PC-3 (cell line): ENCODE measurements at regions not wholly inside any gene's neighbourhood (a gene's known extent, or its start where the extent isn't known, plus 50 kb on each side); places are given as distances from the start of the nearest gene placed in this dataset.

Experiments used
- ATAC-seq: fragments of 200-7000 bp; cut with Tn5 transposase; 2 replicates; pipeline ENCODE4 v1.9.1; 2020; ENCODE audit warnings: mild to moderate bottlenecking, moderate library complexity
- BruUV-seq: library from RNA; stranded (reverse); fragments of 400-500 nt; replicated peaks from 2 replicates; lab custom pipeline; 2021; lab: Mats Ljungman, UMichigan
- CTCF ChIA-PET: fragments of 300-600 bp; sonication (Branson Sonifier 250); formaldehyde crosslinking; loops from one replicate; lab custom pipeline; 2022; ENCODE audit warnings: antibody characterized with exemption; lab: Charles Lee
- POLR2A ChIA-PET: fragments of 300-600 bp; sonication (Branson Sonifier 250); formaldehyde crosslinking; loops from one replicate; lab custom pipeline; 2022; ENCODE audit warnings: antibody characterized with exemption; ENCODE audit not compliant: unreplicated experiment; lab: Charles Lee
- DNase-seq: peaks from one replicate; pipeline ENCODE4 v3.0.0-alpha.2; 2015
- H2AFZ ChIP-seq: fragments of 300-600 bp; sonication (generic); 2 replicates; pipeline ENCODE4 v1.6.0; 2016; ENCODE audit warnings: antibody characterized with exemption, low read length
- H3F3A ChIP-seq: fragments of 300-600 bp; sonication (generic); one replicate; pipeline ENCODE4 v1.6.0; 2017; ENCODE audit warnings: antibody characterized with exemption, low read length, control low read depth, mild to moderate bottlenecking; ENCODE audit not compliant: unreplicated experiment
- H3K27ac ChIP-seq: fragments of 300-600 bp; sonication (generic); 2 replicates; pipeline ENCODE4 v1.5.1; 2016; ENCODE audit warnings: mild to moderate bottlenecking, low read length
- H3K27me3 ChIP-seq: fragments of 300-600 bp; sonication (generic); 2 replicates; pipeline ENCODE4 v1.6.1; 2016; ENCODE audit warnings: low read length, mixed read lengths
- H3K36me3 ChIP-seq: fragments of 300-600 bp; sonication (generic); 2 replicates; pipeline ENCODE4 v1.6.1; 2016; ENCODE audit warnings: low read depth, mixed run types, low read length, mixed read lengths
- H3K4me1 ChIP-seq: fragments of 300-600 bp; sonication (generic); 2 replicates; pipeline ENCODE4 v1.5.1; 2016; ENCODE audit warnings: low read length; ENCODE audit not compliant: insufficient read depth
- H3K4me2 ChIP-seq: fragments of 300-600 bp; sonication (generic); 2 replicates; pipeline ENCODE4 v1.6.0; 2016; ENCODE audit warnings: low read length
- H3K4me3 ChIP-seq: fragments of 300-600 bp; sonication (generic); 2 replicates; pipeline ENCODE4 v1.5.1; 2016; ENCODE audit warnings: mild to moderate bottlenecking, low read length, mixed read lengths
- H3K79me2 ChIP-seq: fragments of 300-600 bp; sonication (generic); 2 replicates; pipeline ENCODE4 v1.6.1; 2017; ENCODE audit warnings: low read length, mixed read lengths
- H3K9ac ChIP-seq: fragments of 300-600 bp; sonication (generic); 2 replicates; pipeline ENCODE4 v1.6.0; 2016; ENCODE audit warnings: mild to moderate bottlenecking, low read length
- H3K9me2 ChIP-seq: fragments of 300-600 bp; sonication (generic); replicated peaks from 2 replicates; pipeline ENCODE4 v1.6.1; 2016; ENCODE audit warnings: mixed run types, low read length, mixed read lengths
- H3K9me3 ChIP-seq: fragments of 300-600 bp; sonication (generic); 2 replicates; pipeline ENCODE4 v1.6.1; 2016; ENCODE audit warnings: low read length, mixed read lengths
- H4K20me1 ChIP-seq: fragments of 300-600 bp; sonication (generic); 2 replicates; pipeline ENCODE4 v1.6.1; 2016; ENCODE audit warnings: low read length, mixed read lengths
- EZH2 ChIP-seq: fragments of 300-600 bp; sonication (generic); IDR thresholded peaks from one replicate; pipeline ENCODE4 v1.6.1; 2017; ENCODE audit warnings: antibody characterized with exemption, mild to moderate bottlenecking, low read length; ENCODE audit not compliant: unreplicated experiment
- EZH2phosphoT487 ChIP-seq: fragments of 300-600 bp; sonication (generic); IDR thresholded peaks from 2 replicates; pipeline ENCODE4 v1.6.1; 2018; ENCODE audit warnings: mild to moderate bottlenecking, antibody characterized with exemption, low read length, borderline replicate concordance
- intact Hi-C: fragments of 100-400 bp; cut with micrococcal nuclease; formaldehyde crosslinking; loops from 2 replicates; pipeline ENCODE4 v1.9.0; 2023
- TF ChIP-seq, protein P1 (sequence below): fragments of 300-600 bp; sonication (generic); conservative IDR thresholded peaks from 2 replicates; pipeline ENCODE4 v1.5.1; 2017; ENCODE audit warnings: antibody characterized with exemption, low read depth, mild to moderate bottlenecking, low read length

GRCh38 chr5:108629779-108630528 lies 117.7 kb upstream of the FER start:
- Histone ChIP-seq H3K4me2 (no peak overlapping the region), H3K4me3 (no peak overlapping the region), H3F3A (no peaks in the 10 kb centered on the region), H3K9me2 (no peaks in the 10 kb centered on the region), H2AFZ (no peak overlapping the region), H3K36me3 (no peaks in the 10 kb centered on the region), H3K9ac (no peak overlapping the region), H3K4me1 (no peaks in the 10 kb centered on the region), H3K27ac (no peak overlapping the region), H3K79me2 (no peaks in the 10 kb centered on the region), H3K27me3 (no peaks in the 10 kb centered on the region), H4K20me1 (no peaks in the 10 kb centered on the region), H3K9me3 (no peaks in the 10 kb centered on the region)
- no peak for DNase-seq
- ChIA-PET CTCF (no interaction called here), POLR2A (no interaction called here)
- intact Hi-C loops = loop anchor here (5.0 kb wide), 1 partner anchor 108 kb away; no protein-coding TSS in a partner anchor
- no peak for TF ChIP-seq EZH2
- TF ChIP-seq, protein P1, sequence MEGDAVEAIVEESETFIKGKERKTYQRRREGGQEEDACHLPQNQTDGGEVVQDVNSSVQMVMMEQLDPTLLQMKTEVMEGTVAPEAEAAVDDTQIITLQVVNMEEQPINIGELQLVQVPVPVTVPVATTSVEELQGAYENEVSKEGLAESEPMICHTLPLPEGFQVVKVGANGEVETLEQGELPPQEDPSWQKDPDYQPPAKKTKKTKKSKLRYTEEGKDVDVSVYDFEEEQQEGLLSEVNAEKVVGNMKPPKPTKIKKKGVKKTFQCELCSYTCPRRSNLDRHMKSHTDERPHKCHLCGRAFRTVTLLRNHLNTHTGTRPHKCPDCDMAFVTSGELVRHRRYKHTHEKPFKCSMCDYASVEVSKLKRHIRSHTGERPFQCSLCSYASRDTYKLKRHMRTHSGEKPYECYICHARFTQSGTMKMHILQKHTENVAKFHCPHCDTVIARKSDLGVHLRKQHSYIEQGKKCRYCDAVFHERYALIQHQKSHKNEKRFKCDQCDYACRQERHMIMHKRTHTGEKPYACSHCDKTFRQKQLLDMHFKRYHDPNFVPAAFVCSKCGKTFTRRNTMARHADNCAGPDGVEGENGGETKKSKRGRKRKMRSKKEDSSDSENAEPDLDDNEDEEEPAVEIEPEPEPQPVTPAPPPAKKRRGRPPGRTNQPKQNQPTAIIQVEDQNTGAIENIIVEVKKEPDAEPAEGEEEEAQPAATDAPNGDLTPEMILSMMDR = no peak
- no peak for TF ChIP-seq EZH2phosphoT487
- ATAC-seq = no peak
- no TSS peak for BruUV-seq

- no peaks in the 10 kb centered on the region for H3F3A ChIP-seq
- no peaks in the 10 kb centered on the region for H3K36me3 ChIP-seq
- no peaks in the 10 kb centered on the region for H3K79me2 ChIP-seq
- H3K27ac ChIP-seq = no peak overlapping the region
- H2AFZ ChIP-seq = no peak overlapping the region
- DNase-seq = no peak
- H3K9ac ChIP-seq = no peak overlapping the region
- no peak overlapping the region for H3K4me3 ChIP-seq
- no peaks in the 10 kb centered on the region for H3K9me2 ChIP-seq
- H3K9me3 ChIP-seq = no peaks in the 10 kb centered on the region
- no peaks in the 10 kb centered on the region for H4K20me1 ChIP-seq
- TF ChIP-seq EZH2 (no peak), EZH2phosphoT487 (no peak)
- TF ChIP-seq, protein P1 = no peak
- no peak for ATAC-seq
- H3K4me1 ChIP-seq = no peaks in the 10 kb centered on the region
- ChIA-PET POLR2A (no interaction called here), CTCF (no interaction called here)
- H3K27me3 ChIP-seq = no peaks in the 10 kb centered on the region
- no peak overlapping the region for H3K4me2 ChIP-seq
- no TSS peak for BruUV-seq
- intact Hi-C loops = loop anchor here (5.0 kb wide), 1 partner anchor 103 kb away; no protein-coding TSS in a partner anchor
These were observed 122.0 kb upstream of the FER start for GRCh38 chr5:108625654-108626053.

- intact Hi-C loops = no loop called here
- DNase-seq = no peak
These were observed 123.9 kb upstream of the FER start for GRCh38 chr5:108623826-108624225.

More at GRCh38 chr5:108623826-108624225, 123.9 kb upstream of the FER start:
- Histone ChIP-seq H3K79me2 (no peaks in the 10 kb centered on the region), H3K9me3 (no peaks in the 10 kb centered on the region), H3K27ac (no peak overlapping the region), H3K9ac (no peak overlapping the region), H4K20me1 (no peaks in the 10 kb centered on the region), H3K9me2 (no peaks in the 10 kb centered on the region), H3K27me3 (no peaks in the 10 kb centered on the region), H3K36me3 (no peaks in the 10 kb centered on the region), H3K4me3 (no peak overlapping the region), H3K4me1 (no peaks in the 10 kb centered on the region), H3F3A (no peaks in the 10 kb centered on the region), H3K4me2 (no peak overlapping the region), H2AFZ (no peak overlapping the region)
- no peak for ATAC-seq
- TF ChIP-seq EZH2phosphoT487 = no peak
- no peak for TF ChIP-seq EZH2
- TF ChIP-seq, protein P1 = no peak
- ChIA-PET POLR2A (no interaction called here), CTCF (no interaction called here)
- no TSS peak for BruUV-seq
